NCI-H510A (cell line): ENCODE measurements at regions not wholly inside any gene's neighbourhood (a gene's known extent, or its start where the extent isn't known, plus 50 kb on each side); places are given as distances from the start of the nearest gene placed in this dataset.
"Not testable (repeated sequence)": the region's sequence is repeated elsewhere in the genome, so short reads cannot be mapped to it uniquely, and the experiment has no call there.

Experiments used
- DNase-seq: peaks from one replicate; lab custom pipeline; 2025; lab: John Stamatoyannopoulos, UW

DNA sequence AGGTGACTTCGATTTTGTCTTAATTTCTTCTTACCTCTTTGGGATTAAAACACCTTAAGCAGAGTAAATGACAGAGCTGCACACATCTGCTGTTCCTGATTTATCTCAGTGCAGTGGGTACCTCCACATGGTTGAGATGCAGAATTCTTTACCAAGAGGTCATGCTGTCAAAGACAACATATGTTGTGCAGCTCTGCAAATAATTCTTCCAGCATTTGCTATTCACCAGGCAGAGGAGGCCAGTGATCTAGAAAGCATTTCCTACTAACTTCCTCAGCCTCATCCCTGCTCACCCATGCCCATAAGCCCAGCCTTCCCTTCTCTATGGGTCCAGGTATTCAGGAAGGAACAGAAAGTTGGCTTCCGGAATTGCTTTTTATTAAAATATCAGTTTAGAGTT, 109.3 kb downstream of the THBS2 start:
- DNase-seq = no peak

DNA sequence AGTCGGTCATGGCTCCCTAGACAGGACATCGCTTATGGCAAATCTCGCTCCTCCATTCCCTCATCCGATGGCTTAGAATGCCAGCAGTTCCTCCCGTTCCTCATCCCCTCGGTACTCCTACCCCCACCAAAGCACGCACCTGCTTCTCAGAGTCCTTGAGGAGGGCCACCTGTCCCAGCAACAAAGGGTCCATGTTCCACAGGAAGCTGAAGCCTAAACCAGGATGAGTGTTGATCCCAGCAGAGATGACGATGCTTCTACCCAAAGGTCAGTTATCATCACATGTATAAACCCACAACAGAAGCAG, 111.2 kb downstream of the THBS2 start:
- DNase-seq = no peak

DNA sequence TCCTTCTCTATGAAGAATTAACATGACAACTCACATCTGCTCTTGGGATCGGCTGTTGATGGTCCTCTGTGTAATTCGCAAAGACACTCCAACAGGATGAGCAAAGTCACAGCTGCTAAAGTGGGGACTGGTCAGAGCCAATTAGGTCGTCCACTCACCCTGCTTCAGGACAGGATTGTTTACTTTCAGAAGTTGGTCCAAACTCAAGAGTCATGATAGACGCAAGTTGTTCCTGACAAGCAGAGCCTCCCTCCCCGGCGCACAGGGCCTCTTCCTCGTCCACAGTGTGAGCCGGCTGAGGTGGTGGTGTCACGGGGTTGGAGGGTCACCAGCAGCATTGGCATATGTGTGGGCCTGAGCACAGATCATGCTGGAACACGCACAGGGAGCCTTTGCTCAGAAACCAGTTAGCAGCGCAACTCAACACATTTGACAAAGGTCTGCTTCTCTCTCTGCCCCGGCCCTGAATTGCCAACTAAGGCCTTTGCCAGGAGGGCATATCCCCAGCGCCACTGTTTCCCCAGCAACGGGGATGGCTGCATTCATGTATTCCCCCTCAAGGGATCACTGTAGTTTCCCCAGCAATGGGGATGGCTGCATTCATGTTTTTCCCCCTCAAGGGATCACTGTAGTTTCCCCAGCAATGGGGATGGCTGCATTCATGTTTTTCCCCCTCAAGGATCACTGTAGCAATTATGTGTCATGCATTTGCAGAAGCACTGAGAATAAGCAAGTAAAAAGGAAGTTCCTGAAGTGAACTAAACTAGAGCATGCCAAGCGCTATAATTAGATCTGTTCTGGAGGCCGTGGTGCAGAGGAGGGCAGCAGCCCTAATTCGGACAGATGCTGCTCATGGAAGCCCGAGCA, 111.7 kb downstream of the THBS2 start:
- DNase-seq = no peak

DNA sequence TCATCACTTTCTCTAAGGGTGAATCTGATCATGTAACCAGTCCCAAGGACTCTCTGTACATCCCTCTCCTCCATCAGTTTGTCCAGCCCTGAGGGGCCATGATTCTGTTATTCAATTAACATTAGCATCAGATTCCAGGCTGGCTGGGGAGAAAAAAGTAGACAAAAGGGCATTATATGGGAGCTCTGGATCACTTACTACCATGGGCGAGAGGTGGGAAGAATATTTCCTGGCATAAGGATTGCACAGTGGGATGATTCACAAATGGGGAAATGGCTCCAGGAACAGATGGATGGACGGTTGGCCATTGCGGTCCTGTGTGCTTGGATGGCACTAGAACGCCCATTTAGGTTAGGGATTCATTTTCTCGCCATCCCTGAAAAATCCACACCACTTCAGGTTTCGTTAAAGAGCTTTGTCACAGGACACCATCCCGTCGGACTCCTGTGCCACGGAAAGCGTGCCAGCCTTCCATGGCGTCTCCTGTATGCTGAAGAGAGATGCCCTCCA, 112.6 kb downstream of the THBS2 start:
- no peak for DNase-seq

DNA sequence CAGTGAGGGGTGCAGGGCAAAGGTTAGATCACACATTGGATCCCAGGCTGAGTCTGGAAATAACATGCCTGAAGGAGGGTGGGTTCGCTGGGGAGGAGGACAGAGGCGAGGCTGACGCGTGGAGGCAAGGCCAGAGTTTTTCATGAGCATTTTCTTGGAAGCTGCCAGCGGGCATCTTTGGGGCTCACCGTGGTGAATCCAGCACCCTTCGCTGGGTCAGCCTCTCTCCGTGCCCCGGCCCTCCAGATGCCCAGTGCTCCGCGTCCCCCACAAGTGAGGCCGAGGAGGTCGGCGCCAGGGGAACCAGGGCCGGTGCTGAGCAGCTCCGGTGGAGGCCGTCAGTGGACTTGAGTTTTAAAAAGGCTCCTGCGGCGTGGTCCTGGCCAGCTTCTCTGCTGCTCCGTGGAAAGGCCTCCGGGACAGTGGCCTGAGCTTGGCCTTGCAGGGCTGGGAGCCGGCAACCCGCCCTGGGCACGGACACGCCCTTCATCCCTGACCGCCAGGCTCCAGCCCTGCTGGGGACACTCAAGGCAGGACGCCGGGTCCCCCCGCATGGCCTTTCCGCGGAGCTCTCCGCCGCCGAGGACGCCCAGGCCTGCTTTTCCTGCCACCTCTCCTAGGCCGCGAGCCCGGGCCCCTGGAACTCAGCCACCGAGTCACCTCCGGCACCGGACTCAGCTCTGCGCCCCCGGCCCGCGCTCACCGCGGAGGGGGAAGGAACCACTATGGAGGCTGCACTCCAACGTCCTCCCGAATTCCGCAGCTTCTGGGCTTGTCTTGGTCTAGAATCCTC, 114.3 kb downstream of the THBS2 start:
- no peak for DNase-seq

DNA sequence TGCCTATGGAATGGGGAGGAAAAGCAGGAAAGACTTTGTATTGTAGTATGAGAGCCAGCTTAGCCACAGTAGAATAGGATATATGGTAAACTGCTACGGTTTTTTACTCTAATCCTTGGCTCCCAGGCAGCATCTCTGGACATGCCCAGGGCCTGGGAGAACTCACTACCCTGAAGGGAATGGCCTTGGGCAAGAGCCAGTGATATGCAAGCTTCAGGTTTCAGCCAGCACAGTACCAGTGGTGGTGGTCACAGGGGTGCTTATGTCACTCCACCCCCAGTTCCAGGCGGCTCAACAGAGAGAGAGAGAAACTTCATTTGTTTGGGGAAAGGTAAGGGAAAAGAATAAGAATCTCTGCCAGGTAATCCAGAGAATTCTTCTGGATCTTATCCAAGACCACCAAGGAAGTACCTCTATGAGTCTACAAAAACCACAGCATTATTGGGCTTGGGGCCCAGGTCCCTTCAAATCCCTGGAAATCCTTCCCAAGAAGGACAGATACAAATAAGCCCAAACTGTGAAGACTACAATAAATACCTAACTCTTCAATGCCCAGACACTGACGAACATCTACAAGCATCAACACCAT, 121.2 kb downstream of the THBS2 start:
- DNase-seq = no peak

DNA sequence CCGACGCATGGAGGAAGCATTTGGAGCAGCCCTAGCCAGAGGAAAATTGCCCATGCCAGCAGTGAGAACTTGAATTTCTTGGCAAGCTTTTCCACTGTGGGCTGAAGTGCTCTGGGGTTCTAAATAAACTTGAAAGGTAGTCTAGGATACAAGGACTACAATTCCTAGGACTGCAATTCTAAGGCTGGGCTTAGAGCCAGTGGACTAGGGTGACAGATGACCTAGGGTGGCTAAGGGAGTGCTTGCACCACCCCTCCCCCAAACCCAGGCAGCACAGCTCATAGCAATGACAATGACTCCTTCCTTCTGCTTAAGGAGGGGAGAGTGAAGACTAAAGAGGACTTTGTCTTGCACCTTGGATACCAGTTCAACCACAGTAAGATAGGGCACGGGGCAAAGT, 122.3 kb downstream of the THBS2 start:
- no peak for DNase-seq

DNA sequence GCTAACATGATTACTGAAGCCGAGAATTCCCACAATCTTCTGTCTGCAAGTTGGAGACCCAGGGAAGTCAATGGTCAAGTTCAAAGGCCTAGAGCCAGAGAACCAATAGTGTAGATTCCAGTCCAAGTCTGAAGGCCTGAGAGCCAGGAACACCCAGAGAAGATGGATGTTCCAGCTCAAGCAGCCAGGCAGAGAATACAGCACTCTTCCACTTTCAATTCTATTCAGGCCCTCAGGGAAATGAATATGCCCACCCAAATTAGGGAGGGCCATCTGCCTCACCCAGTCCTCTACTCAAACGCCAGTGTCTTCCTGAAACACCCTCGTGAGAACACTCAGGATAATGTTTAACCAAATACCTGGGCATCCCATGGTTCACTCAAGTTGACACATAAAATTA, 123.5 kb downstream of the THBS2 start:
- no peak for DNase-seq

DNA sequence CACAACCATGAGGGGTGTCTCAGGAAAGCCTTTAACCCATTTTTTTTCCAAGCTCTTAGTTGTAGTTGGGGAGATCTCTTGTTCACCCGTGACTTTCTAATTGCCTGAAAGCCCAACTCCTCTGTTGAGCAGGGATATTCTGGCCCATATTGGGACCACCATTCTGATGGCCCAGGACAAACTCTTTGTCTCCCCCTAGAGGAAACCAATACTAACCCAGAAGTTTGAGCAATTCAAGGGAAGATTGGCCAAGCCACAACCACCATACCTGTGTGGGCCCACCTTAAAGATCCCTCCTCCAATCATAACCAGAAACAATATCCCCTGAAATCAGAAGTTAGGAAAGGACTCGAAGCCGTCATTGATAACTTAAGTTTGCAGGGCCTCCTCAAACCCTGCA, 132.6 kb downstream of the THBS2 start:
- DNase-seq = no peak

DNA sequence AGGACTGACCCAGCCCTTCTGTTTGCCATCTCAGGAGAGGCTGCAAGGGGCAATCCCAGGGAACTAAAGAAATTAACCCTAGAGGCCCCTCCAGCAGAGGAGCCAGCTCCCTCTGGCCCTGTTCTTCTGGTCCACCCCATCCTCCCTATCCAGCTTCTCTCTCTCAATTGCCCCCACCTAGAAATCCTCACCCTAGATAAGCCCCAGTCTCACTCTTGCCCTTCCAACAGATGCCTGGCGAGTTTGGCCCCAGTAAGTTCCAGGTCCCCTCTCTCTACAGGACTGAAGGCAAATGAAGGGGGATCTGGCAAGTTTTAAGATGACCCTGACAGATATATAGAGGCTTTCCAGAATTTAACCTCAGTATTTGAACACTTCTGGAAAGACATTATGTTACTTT, 134.0 kb downstream of the THBS2 start:
- no peak for DNase-seq

DNA sequence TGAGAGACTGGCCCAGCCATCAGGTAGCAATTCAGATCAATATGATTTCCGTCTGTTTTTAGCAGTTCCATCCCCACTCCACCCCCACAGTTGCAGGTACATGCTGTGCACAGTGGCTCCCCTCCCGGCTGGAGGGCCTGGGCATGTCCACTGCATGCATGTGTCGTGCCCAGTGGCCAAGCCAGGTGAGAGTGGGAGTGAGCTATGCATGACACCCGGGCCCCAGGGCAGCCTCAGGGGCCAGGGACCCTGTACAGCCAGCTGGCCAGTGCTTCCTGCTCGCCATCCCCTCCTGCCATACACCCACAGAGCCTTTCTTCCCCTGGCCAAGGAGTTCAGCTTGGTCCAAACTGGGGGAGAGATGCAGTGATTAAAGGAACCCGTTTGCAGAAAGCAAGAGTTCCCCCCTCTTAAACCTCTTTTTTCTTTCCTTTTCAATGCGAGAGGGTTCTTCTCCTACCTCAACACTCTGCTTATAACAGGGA, 135.3 kb downstream of the THBS2 start:
- DNase-seq = no peak

DNA sequence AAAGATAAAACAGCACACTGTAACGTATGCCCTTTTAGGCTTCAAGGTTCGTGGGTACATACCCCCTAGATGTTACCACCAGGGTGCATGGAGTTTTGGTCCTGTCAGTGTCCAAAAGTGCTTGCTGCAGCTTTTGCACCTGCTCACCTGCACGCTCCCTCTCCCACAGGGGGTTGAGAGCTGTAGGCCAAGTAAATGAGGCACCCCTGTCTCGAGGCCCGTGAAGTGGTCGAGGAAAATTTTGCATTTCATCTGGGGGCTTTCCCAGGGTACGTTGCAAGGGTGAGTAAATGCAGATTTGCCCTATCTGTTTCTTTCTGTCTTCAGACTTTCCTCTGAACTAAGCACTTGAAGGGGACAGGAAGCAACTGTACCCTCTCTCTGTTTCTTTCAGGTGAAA, 136.0 kb downstream of the THBS2 start:
- DNase-seq = no peak

DNA sequence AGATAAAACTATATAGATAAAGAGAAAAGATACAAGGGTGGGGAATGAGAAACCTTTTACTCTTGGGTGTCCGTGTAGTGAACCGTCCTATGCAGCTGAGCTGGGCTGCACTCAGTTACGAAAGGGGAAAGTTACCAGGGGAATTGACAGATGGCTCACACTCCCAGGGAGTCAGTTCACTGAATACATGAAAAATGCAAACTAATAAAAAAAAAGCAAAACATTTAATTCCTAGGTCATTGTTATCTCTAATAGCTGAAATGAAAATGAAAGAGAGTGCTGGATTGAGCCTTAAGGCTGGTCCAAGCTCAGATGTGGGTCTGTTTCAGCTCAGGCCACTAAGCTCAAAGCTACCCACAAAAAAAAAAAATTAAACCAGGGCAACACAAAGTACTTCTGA, 138.0 kb downstream of the THBS2 start:
- DNase-seq = no peak

DNA sequence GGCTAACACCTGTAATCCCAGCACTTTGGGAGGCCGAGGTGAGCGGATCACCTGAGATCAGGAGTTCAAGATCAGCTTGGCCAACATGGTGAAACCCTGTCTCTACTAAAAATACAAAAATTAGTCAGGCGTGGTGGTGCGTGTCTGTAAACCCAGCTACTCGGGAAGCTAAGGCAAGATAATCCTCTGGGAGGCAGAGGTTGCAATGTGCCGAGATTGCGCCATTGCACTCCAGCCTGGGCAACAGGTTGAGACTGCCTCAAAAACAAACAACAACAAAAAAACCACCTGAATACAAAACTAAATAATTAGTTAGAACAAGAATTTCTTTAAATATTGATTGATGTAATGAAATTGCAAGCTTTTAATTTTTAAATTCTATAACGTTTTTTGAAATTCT, 139.0 kb downstream of the THBS2 start:
- DNase-seq = not testable (repeated sequence)

DNA sequence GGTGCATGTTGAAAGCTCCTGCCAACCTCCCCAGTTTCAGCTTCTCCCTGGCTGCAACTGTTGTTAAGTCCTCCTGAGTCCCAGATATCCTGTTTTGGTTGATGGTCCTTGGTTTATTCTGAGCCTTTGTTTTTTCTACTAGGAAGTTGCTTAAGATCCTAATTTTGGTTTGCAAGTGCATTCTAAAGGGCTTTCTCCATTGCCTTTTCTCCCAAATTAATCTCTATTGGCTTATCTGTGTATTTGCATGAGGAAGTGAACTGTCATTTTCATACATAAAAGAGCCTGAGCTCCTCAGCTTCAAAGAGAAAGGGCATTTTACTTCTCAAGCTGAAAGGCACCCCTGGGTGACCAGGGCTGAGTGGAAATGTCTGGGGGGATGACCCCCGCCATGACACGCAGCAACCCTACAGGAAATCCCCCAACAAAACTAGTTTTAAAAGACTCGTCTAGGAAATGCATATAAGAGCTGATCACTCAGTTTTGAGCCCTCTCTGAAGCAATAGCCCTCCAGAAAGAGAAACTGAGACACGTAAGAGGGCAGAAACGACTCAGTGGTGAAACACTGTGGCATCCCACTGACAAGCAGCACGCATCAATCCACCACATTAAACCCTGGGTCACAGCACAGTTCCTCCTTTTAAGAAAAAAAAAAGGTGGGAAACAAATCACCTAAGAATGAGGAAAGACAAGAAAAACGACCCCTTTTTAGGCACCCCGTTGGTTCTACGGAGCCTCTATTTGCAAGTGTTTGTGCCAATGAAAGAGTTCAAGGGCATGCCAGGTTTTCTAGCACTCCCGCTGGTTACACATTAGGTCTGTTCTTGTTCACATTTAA, 140.9 kb downstream of the THBS2 start:
- DNase-seq = no peak

DNA sequence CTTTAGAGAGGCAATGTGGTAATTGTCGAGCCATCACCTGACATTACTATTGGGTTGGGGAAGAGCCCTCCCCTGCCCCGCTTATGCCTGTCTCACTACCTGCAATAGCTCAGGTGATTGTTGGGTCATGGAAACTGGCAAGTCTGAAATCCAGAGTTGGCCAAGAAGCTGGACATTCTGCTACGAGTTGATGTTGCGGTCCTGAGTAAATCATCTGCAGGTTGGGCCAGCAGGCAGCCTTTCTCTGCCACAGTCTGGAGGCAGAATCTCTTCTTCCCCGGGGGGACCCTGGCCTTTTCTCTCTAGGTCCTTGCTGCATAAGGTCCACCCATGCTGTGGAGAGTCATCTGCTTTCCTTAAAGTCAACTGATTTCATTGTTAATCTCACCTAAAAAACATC, 142.4 kb downstream of the THBS2 start:
- DNase-seq = no peak

DNA sequence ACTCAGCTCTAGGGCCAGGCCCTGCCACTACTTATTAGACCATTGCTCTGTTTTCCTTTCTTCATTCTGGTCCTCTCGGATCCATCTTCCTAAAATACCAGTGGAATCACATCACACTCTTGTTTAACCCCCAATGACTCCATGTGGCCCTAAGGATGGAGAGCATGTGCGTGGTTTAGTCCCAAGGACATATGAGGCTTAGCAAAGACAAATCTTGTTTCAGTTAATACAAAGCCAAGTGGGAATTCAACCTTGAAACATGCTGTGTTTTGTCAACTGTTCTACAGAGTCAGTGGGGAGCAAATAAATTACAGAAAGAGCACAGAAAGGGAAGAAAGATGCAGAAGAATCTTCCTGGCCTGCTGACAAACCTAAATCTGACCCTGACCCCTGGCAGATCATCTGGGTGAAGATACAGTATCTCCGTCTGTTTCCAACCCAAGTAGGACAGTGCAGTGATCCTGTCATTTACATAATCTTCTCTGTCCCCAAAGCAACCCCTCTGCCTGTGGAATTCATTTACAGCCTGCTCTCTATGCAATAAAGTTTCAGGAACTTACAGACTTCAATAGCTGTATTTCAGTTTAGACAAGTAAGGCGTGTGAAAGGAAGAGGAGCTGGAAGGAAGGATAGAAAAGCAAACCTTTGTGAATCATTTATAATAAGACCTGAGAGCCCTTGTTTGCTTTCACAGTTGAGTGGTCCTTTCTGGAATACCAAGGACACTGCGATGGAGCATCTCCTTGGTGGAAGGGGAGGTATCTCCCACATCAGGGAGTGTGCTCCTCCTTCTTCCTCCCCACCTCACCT, 144.0 kb downstream of the THBS2 start:
- no peak for DNase-seq

DNA sequence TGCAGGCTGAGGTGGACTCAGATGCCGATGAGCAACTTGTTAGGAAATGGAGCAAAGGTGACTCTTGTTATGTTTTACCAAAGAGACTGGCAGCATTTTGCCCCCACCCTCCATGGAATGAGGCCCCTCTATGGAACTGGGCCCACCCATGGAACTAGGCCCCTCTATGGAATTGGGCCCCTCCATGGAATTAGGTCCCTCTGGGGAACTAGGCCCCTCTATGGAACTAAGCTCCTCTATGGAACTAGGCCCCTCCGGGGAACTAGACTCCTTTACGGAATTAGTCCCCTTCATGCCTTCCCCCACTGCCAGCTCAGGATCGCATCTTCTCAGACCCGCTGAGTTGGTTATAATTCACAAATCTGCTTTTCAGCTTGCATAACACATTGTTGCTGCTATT, 144.9 kb downstream of the THBS2 start:
- no peak for DNase-seq

DNA sequence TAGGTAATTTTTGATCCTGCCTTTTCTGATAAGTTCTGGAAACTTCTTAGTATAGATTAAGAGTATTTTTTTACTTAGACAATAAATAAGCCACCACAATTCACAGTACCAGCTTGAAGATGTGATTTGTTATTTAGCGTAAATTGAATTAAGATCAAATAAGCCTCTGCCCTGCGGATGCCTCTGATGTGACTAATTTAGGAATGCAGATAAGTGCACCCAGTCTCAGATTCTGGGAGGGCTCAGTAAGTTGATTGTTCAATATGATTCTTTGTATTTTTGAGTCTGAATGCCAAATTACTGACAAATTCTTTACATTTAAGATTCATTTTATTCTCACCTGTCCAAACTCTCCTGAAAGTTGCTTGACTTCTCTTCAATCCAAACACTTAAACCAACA, 147.5 kb downstream of the THBS2 start:
- no peak for DNase-seq

DNA sequence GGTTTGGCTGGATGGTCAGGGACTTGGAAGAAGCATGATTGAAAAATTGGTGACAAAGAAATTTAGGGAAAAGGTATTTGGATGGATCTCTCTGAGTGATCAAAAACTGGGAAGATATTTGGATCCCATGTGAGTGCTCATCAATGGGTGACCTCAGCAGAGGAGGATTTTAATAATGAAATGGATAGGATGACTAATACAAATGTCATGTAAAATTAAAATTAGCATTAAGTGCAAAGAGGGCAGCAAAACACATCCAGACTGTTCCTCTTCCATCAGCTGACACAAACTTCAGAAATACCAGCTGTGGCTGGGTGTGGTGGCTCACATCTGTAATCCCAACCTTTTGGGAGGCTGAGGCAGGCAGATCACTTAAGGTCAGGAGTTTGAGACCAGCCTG, 151.7 kb downstream of the THBS2 start:
- no peak for DNase-seq
